Body of pancreas (tissue), 4 donors: ENCODE measurements at regions not wholly inside any gene's neighbourhood (a gene's known extent, or its start where the extent isn't known, plus 50 kb on each side); places are given as distances from the start of the nearest gene placed in this dataset.

Experiments
- POLR2A ChIP-seq, 3 donors: fragments of 450-650 bp; IDR thresholded peaks; one replicate each; pipeline ENCODE4 v1.6.1; 2016; ENCODE audit warnings: antibody characterized with exemption in 3 of 3, mild to moderate bottlenecking in 2 of 3
- TF ChIP-seq, protein P1 (sequence below), 7 experiments: fragments of 450-650 bp in 4 of 7; fragments of 200-600 bp in 3 of 7; sonication (generic) in 3 of 7; IDR thresholded peaks; one replicate each; pipeline ENCODE4 v1.5.1; 2016 to 2019; ENCODE audit warnings: antibody characterized with exemption in 7 of 7

DNA sequence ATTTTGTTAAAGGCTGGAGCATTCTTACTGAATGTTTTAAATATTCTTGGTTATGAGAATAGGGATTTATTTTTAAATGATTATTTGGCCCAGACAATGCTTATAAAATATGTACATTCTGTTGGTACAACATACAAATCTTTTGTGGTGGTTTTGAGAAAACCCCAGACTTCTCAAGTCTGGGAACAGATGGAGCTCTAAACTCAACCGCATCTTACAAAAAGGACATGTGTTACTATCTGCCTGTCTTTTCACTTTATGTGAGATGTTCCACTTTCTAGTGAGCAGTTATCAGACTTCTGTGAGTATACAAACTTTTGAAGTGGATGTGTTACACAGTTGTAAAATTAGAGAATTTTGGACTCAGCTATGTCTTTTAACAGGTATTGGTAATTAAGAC is 135.5 kb upstream of the RBMS3 start:
- TF ChIP-seq, protein P1, sequence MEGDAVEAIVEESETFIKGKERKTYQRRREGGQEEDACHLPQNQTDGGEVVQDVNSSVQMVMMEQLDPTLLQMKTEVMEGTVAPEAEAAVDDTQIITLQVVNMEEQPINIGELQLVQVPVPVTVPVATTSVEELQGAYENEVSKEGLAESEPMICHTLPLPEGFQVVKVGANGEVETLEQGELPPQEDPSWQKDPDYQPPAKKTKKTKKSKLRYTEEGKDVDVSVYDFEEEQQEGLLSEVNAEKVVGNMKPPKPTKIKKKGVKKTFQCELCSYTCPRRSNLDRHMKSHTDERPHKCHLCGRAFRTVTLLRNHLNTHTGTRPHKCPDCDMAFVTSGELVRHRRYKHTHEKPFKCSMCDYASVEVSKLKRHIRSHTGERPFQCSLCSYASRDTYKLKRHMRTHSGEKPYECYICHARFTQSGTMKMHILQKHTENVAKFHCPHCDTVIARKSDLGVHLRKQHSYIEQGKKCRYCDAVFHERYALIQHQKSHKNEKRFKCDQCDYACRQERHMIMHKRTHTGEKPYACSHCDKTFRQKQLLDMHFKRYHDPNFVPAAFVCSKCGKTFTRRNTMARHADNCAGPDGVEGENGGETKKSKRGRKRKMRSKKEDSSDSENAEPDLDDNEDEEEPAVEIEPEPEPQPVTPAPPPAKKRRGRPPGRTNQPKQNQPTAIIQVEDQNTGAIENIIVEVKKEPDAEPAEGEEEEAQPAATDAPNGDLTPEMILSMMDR (IDR thresholded peaks at IDR 0.05) = no peak
- no peak for TF ChIP-seq POLR2A (IDR thresholded peaks at IDR 0.05)
